Left lung (tissue), 4 donors: ENCODE measurements at regions not wholly inside any gene's neighbourhood (a gene's known extent, or its start where the extent isn't known, plus 50 kb on each side); places are given as distances from the start of the nearest gene placed in this dataset.

ENCODE experiments used
- ATAC-seq: fragments of 200-7000 bp; cut with Tn5 transposase; one replicate; pipeline ENCODE4 v1.9.1; 2020; ENCODE audit warnings: moderate library complexity
- DNase-seq, 4 donors: peaks; one replicate each; pipeline ENCODE4 v3.0.0-alpha.2; 2013 to 2020
- H3K27ac ChIP-seq, 2 donors: fragments of 200-600 bp; sonication (generic) in 1 of 2; one replicate each; pipeline versions ENCODE4 v1.5.0 to v1.8.0; 2020 to 2021
- H3K27me3 ChIP-seq, 2 donors: fragments of 200-600 bp; sonication (generic) in 1 of 2; one replicate each; pipeline versions ENCODE4 v1.5.0 to v1.8.0; 2020 to 2021
- H3K36me3 ChIP-seq, 2 donors: fragments of 200-600 bp; sonication (generic) in 1 of 2; one replicate each; pipeline versions ENCODE4 v1.5.0 to v1.8.0; 2020 to 2021
- H3K4me1 ChIP-seq, 2 donors: fragments of 200-600 bp; one replicate each; pipeline ENCODE4 v1.8.0; 2021
- H3K4me3 ChIP-seq, 2 donors: fragments of 200-600 bp; sonication (generic) in 1 of 2; one replicate each; pipeline versions ENCODE4 v1.5.0 to v1.8.0; 2020 to 2021; ENCODE audit warnings: mild to moderate bottlenecking in 1 of 2
- H3K9me3 ChIP-seq, 2 donors: fragments of 200-600 bp; sonication (generic) in 1 of 2; one replicate each; pipeline versions ENCODE4 v1.5.0 to v1.8.0; 2020 to 2021
- intact Hi-C, 2 donors: fragments of 100-400 bp; cut with DNase I; formaldehyde crosslinking; loops; one replicate each; pipeline versions ENCODE4 v1.11.2 to v1.14.2; 2022
- TF ChIP-seq, protein P1 (sequence below), 2 donors: fragments of 200-600 bp; sonication (generic) in 1 of 2; IDR thresholded peaks; one replicate each; pipeline versions ENCODE4 v1.5.0 to v1.8.0; 2021; ENCODE audit warnings: antibody characterized with exemption in 2 of 2
- donor health status: DM: no; HTN: yes; CAD: no.
- donor health status: DM: no; HTN: no; CAD: no.

DNA sequence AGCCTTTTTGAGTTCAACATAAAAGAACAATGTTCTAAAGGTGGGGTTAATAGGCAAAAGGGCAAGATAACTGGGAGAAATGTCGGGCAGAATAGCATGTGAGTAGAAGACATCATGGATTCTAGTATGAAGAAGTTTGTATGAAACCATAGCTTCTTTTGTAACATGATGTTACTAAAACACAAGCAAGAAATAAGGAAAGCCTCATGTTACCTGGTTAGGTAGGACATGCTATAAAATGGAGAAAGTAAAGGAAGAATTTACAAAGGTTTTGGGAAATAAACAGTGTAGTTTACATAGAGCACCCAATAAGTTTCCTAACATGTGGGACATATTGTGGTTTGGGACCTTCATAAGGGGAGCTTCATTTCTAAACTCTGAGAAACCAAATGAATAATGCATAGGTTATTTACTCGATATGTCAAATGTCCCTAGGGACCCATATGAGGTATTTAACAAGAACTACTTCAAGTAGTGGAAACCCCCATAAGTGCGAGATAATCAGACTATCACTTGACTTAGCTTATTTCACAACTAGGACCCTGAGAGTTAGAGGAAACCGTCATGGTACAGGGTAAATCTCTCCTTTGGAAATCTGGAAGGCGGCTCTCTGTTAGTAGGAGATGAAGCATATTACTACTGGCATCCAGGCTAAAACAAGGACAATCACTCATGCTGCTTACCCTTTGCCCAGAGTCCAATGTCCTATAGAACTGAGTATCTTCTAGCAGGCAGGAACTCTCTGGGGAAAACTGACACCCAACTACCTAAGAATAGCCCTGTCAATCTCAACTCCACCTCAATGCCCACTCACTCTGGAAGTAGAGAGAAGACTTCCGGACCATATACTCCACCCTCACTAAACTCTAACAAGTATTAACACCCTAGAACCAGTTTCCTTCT is 57.5 kb downstream of the ILRUN start:
- intact Hi-C loops, result no loop called here
- TF ChIP-seq, protein P1, sequence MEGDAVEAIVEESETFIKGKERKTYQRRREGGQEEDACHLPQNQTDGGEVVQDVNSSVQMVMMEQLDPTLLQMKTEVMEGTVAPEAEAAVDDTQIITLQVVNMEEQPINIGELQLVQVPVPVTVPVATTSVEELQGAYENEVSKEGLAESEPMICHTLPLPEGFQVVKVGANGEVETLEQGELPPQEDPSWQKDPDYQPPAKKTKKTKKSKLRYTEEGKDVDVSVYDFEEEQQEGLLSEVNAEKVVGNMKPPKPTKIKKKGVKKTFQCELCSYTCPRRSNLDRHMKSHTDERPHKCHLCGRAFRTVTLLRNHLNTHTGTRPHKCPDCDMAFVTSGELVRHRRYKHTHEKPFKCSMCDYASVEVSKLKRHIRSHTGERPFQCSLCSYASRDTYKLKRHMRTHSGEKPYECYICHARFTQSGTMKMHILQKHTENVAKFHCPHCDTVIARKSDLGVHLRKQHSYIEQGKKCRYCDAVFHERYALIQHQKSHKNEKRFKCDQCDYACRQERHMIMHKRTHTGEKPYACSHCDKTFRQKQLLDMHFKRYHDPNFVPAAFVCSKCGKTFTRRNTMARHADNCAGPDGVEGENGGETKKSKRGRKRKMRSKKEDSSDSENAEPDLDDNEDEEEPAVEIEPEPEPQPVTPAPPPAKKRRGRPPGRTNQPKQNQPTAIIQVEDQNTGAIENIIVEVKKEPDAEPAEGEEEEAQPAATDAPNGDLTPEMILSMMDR (IDR thresholded peaks at IDR 0.05), result no peak
- Histone ChIP-seq H3K4me1 (no peaks in the 10 kb centered on the region), H3K27ac (no peak overlapping the region), H3K4me3 (no peak overlapping the region), H3K27me3 (no peaks in the 10 kb centered on the region), H3K9me3 (no peaks in the 10 kb centered on the region), H3K36me3 (peaks cover 0 to 16% of the 10 kb centered on the region in 2 donors)
- no peak for DNase-seq
- ATAC-seq, result no peak

DNA sequence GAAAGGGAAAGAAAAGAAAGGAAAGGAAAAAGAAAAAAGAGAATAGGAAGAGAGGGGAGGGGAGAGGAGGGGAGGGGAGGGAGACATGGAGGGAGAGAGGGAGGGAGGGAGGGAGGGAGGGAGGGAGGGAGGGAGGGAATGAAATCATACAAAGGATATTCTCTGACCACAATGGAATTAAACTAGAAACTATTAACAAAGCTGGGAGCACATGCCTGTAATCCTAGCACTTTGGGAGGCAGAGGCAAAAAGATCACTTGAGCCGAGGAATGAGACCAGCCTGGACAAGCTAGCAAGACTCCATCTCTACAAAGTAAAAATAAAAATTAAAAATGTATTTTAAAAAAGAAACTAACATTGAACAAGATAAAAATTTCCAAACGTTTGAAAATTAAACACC is 62.8 kb downstream of the ILRUN start:
- ATAC-seq (no peak), DNase-seq (no peak)
- H3K4me1 ChIP-seq, result peaks cover 0 to 6% of the 10 kb centered on the region in 2 donors
- H3K4me3 ChIP-seq, result no peak overlapping the region
- intact Hi-C loops, result no loop called here
- H3K27ac ChIP-seq, result no peak overlapping the region
- peaks cover 0 to 2% of the 10 kb centered on the region in 2 donors for H3K36me3 ChIP-seq
- TF ChIP-seq, protein P1 (IDR thresholded peaks at IDR 0.05), result no peak
- H3K27me3 ChIP-seq, result no peaks in the 10 kb centered on the region
- no peaks in the 10 kb centered on the region for H3K9me3 ChIP-seq

DNA sequence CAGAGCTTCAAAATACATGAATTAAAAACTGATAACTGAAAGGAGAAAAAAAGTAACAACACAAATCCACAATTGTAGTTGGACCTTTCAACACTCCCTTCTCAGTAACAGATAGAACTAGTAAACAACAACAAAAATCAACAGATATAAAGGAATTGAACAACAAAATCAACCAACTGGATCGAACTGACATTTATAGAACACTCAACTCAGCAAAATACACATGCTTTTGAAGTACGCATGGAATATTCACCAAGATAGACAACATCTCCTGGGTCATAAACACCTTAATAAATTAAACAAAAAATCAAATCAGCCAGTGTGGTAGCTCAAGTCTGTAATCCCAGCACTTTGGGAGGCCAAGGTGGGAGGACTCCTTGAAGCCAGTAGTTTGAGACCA is 63.3 kb downstream of the ILRUN start:
- Histone ChIP-seq H3K27ac (no peak overlapping the region), H3K9me3 (no peaks in the 10 kb centered on the region), H3K36me3 (peaks cover 0 to 6% of the 10 kb centered on the region in 2 donors), H3K4me1 (peaks cover 0 to 6% of the 10 kb centered on the region in 2 donors), H3K4me3 (no peak overlapping the region), H3K27me3 (no peaks in the 10 kb centered on the region)
- intact Hi-C loops, result no loop called here
- DNase-seq (no peak), ATAC-seq (no peak)
- TF ChIP-seq, protein P1 (IDR thresholded peaks at IDR 0.05), result no peak

DNA sequence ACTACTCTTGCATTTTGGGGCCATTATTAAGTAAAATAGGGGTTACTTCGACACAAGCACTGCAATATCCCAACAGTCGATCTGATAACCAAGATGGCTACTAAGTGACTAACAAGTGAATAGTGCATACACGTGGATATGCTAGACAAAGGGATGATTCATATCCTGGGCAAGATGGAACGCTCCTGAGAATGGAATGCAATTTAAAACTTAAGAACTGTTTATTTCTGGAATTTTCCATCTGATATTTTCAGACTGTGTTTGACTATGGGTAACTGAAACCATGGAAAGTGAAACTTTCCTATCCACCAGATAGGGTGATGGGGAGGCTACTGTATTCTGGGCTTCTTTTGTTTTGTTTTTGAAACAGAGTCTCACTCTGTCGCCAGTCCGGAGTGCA is 66.5 kb downstream of the ILRUN start:
- DNase-seq, result no peak
- Histone ChIP-seq H3K9me3 (no peaks in the 10 kb centered on the region), H3K4me3 (no peak overlapping the region), H3K4me1 (peaks cover 0 to 6% of the 10 kb centered on the region in 2 donors), H3K36me3 (peaks cover 0 to 6% of the 10 kb centered on the region in 2 donors), H3K27ac (no peak overlapping the region), H3K27me3 (no peaks in the 10 kb centered on the region)
- TF ChIP-seq, protein P1 (IDR thresholded peaks at IDR 0.05), result no peak
- intact Hi-C loops, result no loop called here
- peak; percentile 44 for ATAC-seq

DNA sequence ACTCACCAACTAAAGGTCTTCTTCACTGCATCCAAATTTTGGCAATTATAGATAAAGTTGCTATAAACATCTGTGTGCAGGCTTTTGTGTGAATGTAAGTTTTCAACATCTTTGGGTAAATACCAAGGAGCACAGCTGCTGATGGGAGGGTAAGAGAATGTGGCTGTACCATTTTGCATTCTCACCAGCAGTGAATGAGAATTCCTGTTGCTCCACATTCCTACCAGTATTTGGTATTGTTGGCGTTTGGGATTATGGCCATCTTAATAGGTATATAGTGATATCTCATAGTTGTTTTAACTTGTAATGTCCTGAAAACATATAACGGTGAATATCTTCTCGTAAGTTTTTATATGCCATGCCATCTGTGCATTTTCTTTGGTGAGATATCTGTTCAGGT is 69.3 kb downstream of the ILRUN start:
- TF ChIP-seq, protein P1 (IDR thresholded peaks at IDR 0.05), result no peak
- no peak for DNase-seq
- intact Hi-C loops, result no loop called here
- Histone ChIP-seq H3K9me3 (no peaks in the 10 kb centered on the region), H3K27ac (no peak overlapping the region), H3K4me3 (no peak overlapping the region), H3K27me3 (no peaks in the 10 kb centered on the region), H3K36me3 (peaks cover 0 to 6% of the 10 kb centered on the region in 2 donors), H3K4me1 (peaks cover 0 to 6% of the 10 kb centered on the region in 2 donors)
- ATAC-seq, result no peak
